ENCODE measurements at regions not wholly inside any gene's neighbourhood (a gene's known extent, or its start where the extent isn't known, plus 50 kb on each side); places are given as distances from the start of the nearest gene placed in this dataset.

- no peak for TF ChIP-seq ZNF280D (tag by site-specific recombination; IDR thresholded peaks at IDR 0.05)
- TF ChIP-seq ZBTB6 (tag by site-specific recombination; IDR thresholded peaks at IDR 0.05), result no peak
- no peak for TF ChIP-seq EGR2 (tag by site-specific recombination; IDR thresholded peaks at IDR 0.05; ENCODE audit: low read depth)
- TF ChIP-seq ZNF416 (tag by site-specific recombination; IDR thresholded peaks at IDR 0.05), result no peak
These were observed 201.2 kb downstream of the NOL4 start (continued) for GRCh38 chr18:34023471-34023870.

- no peak for TF ChIP-seq GLIS1 (tag by site-specific recombination; IDR thresholded peaks at IDR 0.05)
- no peak for TF ChIP-seq MZF1 (tag by site-specific recombination; IDR thresholded peaks at IDR 0.05; ENCODE audit: borderline replicate concordance)
- TF ChIP-seq SCRT1 (tag by site-specific recombination; IDR thresholded peaks at IDR 0.05; ENCODE audit: borderline replicate concordance), result no peak
- no peak for TF ChIP-seq ZBTB7A (tag by site-specific recombination; IDR thresholded peaks at IDR 0.05; ENCODE audit: low read depth)
- no peak for TF ChIP-seq ZNF555 (tag by site-specific recombination; conservative IDR thresholded peaks at IDR 0.05)
- Histone ChIP-seq H3K27ac (ENCODE audit: extremely low read depth, low read depth, low read length) (no peak overlapping the region), H3K36me3 (ENCODE audit: control insufficient read depth in 2 of 2, insufficient read depth in 1 of 2, low read length in 2 of 2) (no peaks in the 10 kb centered on the region), H3K9me3 (ENCODE audit: control insufficient read depth, insufficient read depth, low read depth, low read length) (no peaks in the 10 kb centered on the region), H3K4me3 (ENCODE audit: low read depth, low read length) (no peak overlapping the region), H3K4me1 (ENCODE audit: control insufficient read depth, insufficient read depth, low read length) (no peaks in the 10 kb centered on the region)
- POLR2A ChIA-PET, result no interaction called here
- CTCF ChIA-PET, result interaction anchor here (0.7 kb wide), 1 partner anchor 104 kb away, joined by 4 read pairs; no protein-coding TSS in a partner anchor
These were observed 206.4 kb downstream of the NOL4 start for GRCh38 chr18:34018336-34018735.

- ChIA-PET POLR2A (no interaction called here), CTCF (no interaction called here)
- H3K27ac ChIP-seq (ENCODE audit: extremely low read depth, low read depth, low read length), result no peak overlapping the region
- H3K4me1 ChIP-seq (ENCODE audit: control insufficient read depth, insufficient read depth, low read length), result no peaks in the 10 kb centered on the region
- H3K36me3 ChIP-seq (ENCODE audit: control insufficient read depth in 2 of 2, insufficient read depth in 1 of 2, low read length in 2 of 2), result no peaks in the 10 kb centered on the region
- no peaks in the 10 kb centered on the region for H3K9me3 ChIP-seq (ENCODE audit: control insufficient read depth, insufficient read depth, low read depth, low read length)
- no peak overlapping the region for H3K4me3 ChIP-seq (ENCODE audit: low read depth, low read length)
- TF ChIP-seq REST (tag by site-specific recombination; IDR thresholded peaks at IDR 0.05), result no peak
- no peak for TF ChIP-seq ZFP37 (tag by site-specific recombination; IDR thresholded peaks at IDR 0.05)
- no peak for TF ChIP-seq ZNF670 (tag by site-specific recombination; IDR thresholded peaks at IDR 0.05; ENCODE audit: low read depth)
- no peak for TF ChIP-seq YY1 (tag by site-specific recombination; IDR thresholded peaks at IDR 0.05)
- TF ChIP-seq KLF8 (tag by site-specific recombination; IDR thresholded peaks at IDR 0.05), result no peak
- no peak for TF ChIP-seq ZBTB6 (tag by site-specific recombination; IDR thresholded peaks at IDR 0.05)
- no peak for TF ChIP-seq ZNF830 (tag by site-specific recombination; IDR thresholded peaks at IDR 0.05; ENCODE audit: low read depth)
- no peak for TF ChIP-seq ZNF449 (tag by site-specific recombination; IDR thresholded peaks at IDR 0.05)
- no peak for TF ChIP-seq KLF7 (tag by site-specific recombination; IDR thresholded peaks at IDR 0.05; ENCODE audit: borderline replicate concordance)
- TF ChIP-seq YY2 (tag by site-specific recombination; IDR thresholded peaks at IDR 0.05), result no peak
- no peak for TF ChIP-seq ZSCAN5A (tag by site-specific recombination; IDR thresholded peaks at IDR 0.05)
- no peak for TF ChIP-seq ZNF621 (tag by site-specific recombination; IDR thresholded peaks at IDR 0.05)
- TF ChIP-seq ZXDB (tag by site-specific recombination; IDR thresholded peaks at IDR 0.05), result no peak
These were observed 221.0 kb downstream of the NOL4 start for GRCh38 chr18:34003687-34004086.

Data from HEK293 (cell line).